GM18508 (cell line): ENCODE measurements at regions not wholly inside any gene's neighbourhood (a gene's known extent, or its start where the extent isn't known, plus 50 kb on each side); places are given as distances from the start of the nearest gene placed in this dataset.
A peak's percentile ranks its signal among the peaks of the same experiment; 100 is the strongest.

Experiments used
- ATAC-seq: cut with Tn5 transposase; IDR thresholded peaks from one replicate; pipeline ENCODE4 v1.9.1; 2021; ENCODE audit warnings: moderate number of reproducible peaks; ENCODE audit not compliant: insufficient read depth, unreplicated experiment

- no peak for ATAC-seq
Observed at GRCh38 chr3:28788571-28788970, 439.9 kb upstream of the AZI2 start.

GRCh38 chr3:28791713-28792255 lies 443.2 kb upstream of the AZI2 start:
- no peak for ATAC-seq

GRCh38 chr3:28792604-28793003 lies 444.0 kb upstream of the AZI2 start:
- no peak for ATAC-seq

GRCh38 chr3:28799084-28799483 lies 450.5 kb upstream of the AZI2 start:
- no peak for ATAC-seq

- ATAC-seq = no peak
Observed at GRCh38 chr3:28800203-28800602, 451.6 kb upstream of the AZI2 start.

- ATAC-seq = no peak
Observed at GRCh38 chr3:28808068-28808467, 459.4 kb upstream of the AZI2 start.

- no peak for ATAC-seq
Observed at GRCh38 chr3:28816017-28816416, 464.9 kb upstream of the RBMS3 start.

- no peak for ATAC-seq
Observed at GRCh38 chr3:28824316-28824715, 456.6 kb upstream of the RBMS3 start.

GRCh38 chr3:28826840-28827239 lies 454.0 kb upstream of the RBMS3 start:
- no peak for ATAC-seq

GRCh38 chr3:28835249-28835648 lies 445.6 kb upstream of the RBMS3 start:
- ATAC-seq = no peak

- ATAC-seq = no peak
Observed at GRCh38 chr3:28835751-28836150, 445.1 kb upstream of the RBMS3 start.

GRCh38 chr3:28836199-28836598 lies 444.7 kb upstream of the RBMS3 start:
- no peak for ATAC-seq

- ATAC-seq = peak; percentile 78
Observed at GRCh38 chr3:28840976-28841376, 439.9 kb upstream of the RBMS3 start.

GRCh38 chr3:28841441-28841840 lies 439.4 kb upstream of the RBMS3 start:
- no peak for ATAC-seq

- ATAC-seq = no peak
Observed at GRCh38 chr3:28844298-28845005, 436.4 kb upstream of the RBMS3 start.

- ATAC-seq = no peak
Observed at GRCh38 chr3:28845006-28845324, 435.9 kb upstream of the RBMS3 start.

GRCh38 chr3:28846971-28847478 lies 433.8 kb upstream of the RBMS3 start:
- ATAC-seq = no peak

- no peak for ATAC-seq
Observed at GRCh38 chr3:28847736-28848135, 433.1 kb upstream of the RBMS3 start.

GRCh38 chr3:28850186-28850585 lies 430.7 kb upstream of the RBMS3 start:
- ATAC-seq = no peak

GRCh38 chr3:28853830-28854229 lies 427.0 kb upstream of the RBMS3 start:
- ATAC-seq = no peak

GRCh38 chr3:28856796-28857195 lies 424.1 kb upstream of the RBMS3 start:
- ATAC-seq = no peak

- no peak for ATAC-seq
Observed at GRCh38 chr3:28859897-28860296, 421.0 kb upstream of the RBMS3 start.
